GM12878 (cell line): ENCODE measurements at regions not wholly inside any gene's neighbourhood (a gene's known extent, or its start where the extent isn't known, plus 50 kb on each side); places are given as distances from the start of the nearest gene placed in this dataset.

Experiments used
- EED ChIP-seq: sonication (generic); IDR thresholded peaks from 2 replicates; pipeline ENCODE4 v1.6.1; 2016; ENCODE audit warnings: antibody characterized with exemption, low read depth
- MTA3 ChIP-seq: IDR thresholded peaks from 2 replicates; pipeline ENCODE4 v1.6.1; 2012; ENCODE audit warnings: low read length, inconsistent platforms, borderline replicate concordance
- RCOR1 ChIP-seq: conservative IDR thresholded peaks from 2 replicates; pipeline ENCODE4 v1.6.1; 2012; ENCODE audit warnings: low read depth, low read length, improper control_type of control experiment
- SPI1 ChIP-seq: IDR thresholded peaks from 2 replicates; pipeline ENCODE4 v1.6.1; 2011; ENCODE audit warnings: low read depth, mild to moderate bottlenecking, low read length, moderate library complexity, borderline replicate concordance; ENCODE audit not compliant: insufficient read depth
- STAT3 ChIP-seq: IDR thresholded peaks from 2 replicates; pipeline ENCODE4 v1.6.1; 2011; ENCODE audit warnings: low read depth, low read length, improper control_type of control experiment
- TF ChIP-seq, protein P1 (sequence below): fragments of 450-650 bp; IDR thresholded peaks from 2 replicates; pipeline ENCODE4 v1.6.1; 2018; ENCODE audit warnings: borderline replicate concordance, mild to moderate bottlenecking; ENCODE audit not compliant: partially characterized antibody
- TF ChIP-seq, protein P2 (sequence below): fragments of 450-650 bp; IDR thresholded peaks from 2 replicates; pipeline ENCODE4 v1.6.1; 2017; ENCODE audit warnings: mild to moderate bottlenecking, moderate library complexity
- TF ChIP-seq, protein P3 (sequence below): IDR thresholded peaks from 2 replicates; pipeline ENCODE4 v1.6.1; 2012; ENCODE audit warnings: low read depth, low read length, improper control_type of control experiment
- TF ChIP-seq, protein P4 (sequence below): fragments of 450-650 bp; IDR thresholded peaks from 2 replicates; pipeline ENCODE4 v1.6.1; 2016; ENCODE audit warnings: mild to moderate bottlenecking, moderate library complexity, borderline replicate concordance

DNA sequence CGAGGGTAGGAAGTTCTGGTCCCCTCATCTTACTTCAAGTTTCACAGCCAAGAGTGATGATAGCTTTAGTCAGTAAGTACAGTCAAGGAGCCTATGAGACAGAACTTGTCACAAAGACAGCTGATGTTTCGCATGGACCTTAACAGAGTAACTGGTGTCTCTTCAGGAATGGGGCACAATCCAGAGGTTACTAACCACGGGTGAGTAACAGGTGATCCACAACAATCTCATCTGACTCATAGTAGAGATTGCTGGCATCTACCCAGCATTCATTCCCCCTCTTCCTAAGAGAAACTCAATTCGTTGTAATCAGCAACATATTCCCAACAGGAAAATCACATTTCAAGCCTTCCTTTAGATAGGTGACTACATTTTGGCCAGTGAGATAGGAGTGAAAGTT lies 126.7 kb downstream of the SNX18 start (continued):
- TF ChIP-seq, protein P1, sequence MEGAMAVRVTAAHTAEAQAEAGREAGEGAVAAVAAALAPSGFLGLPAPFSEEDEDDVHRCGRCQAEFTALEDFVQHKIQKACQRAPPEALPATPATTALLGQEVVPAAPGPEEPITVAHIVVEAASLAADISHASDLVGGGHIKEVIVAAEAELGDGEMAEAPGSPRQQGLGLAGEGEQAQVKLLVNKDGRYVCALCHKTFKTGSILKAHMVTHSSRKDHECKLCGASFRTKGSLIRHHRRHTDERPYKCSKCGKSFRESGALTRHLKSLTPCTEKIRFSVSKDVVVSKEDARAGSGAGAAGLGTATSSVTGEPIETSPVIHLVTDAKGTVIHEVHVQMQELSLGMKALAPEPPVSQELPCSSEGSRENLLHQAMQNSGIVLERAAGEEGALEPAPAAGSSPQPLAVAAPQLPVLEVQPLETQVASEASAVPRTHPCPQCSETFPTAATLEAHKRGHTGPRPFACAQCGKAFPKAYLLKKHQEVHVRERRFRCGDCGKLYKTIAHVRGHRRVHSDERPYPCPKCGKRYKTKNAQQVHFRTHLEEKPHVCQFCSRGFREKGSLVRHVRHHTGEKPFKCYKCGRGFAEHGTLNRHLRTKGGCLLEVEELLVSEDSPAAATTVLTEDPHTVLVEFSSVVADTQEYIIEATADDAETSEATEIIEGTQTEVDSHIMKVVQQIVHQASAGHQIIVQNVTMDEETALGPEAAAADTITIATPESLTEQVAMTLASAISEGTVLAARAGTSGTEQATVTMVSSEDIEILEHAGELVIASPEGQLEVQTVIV, result no peak
- no peak for TF ChIP-seq RCOR1
- TF ChIP-seq EED, result no peak
- TF ChIP-seq, protein P2, sequence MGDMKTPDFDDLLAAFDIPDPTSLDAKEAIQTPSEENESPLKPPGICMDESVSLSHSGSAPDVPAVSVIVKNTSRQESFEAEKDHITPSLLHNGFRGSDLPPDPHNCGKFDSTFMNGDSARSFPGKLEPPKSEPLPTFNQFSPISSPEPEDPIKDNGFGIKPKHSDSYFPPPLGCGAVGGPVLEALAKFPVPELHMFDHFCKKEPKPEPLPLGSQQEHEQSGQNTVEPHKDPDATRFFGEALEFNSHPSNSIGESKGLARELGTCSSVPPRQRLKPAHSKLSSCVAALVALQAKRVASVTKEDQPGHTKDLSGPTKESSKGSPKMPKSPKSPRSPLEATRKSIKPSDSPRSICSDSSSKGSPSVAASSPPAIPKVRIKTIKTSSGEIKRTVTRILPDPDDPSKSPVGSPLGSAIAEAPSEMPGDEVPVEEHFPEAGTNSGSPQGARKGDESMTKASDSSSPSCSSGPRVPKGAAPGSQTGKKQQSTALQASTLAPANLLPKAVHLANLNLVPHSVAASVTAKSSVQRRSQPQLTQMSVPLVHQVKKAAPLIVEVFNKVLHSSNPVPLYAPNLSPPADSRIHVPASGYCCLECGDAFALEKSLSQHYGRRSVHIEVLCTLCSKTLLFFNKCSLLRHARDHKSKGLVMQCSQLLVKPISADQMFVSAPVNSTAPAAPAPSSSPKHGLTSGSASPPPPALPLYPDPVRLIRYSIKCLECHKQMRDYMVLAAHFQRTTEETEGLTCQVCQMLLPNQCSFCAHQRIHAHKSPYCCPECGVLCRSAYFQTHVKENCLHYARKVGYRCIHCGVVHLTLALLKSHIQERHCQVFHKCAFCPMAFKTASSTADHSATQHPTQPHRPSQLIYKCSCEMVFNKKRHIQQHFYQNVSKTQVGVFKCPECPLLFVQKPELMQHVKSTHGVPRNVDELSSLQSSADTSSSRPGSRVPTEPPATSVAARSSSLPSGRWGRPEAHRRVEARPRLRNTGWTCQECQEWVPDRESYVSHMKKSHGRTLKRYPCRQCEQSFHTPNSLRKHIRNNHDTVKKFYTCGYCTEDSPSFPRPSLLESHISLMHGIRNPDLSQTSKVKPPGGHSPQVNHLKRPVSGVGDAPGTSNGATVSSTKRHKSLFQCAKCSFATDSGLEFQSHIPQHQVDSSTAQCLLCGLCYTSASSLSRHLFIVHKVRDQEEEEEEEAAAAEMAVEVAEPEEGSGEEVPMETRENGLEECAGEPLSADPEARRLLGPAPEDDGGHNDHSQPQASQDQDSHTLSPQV, result no peak
- TF ChIP-seq, protein P3, sequence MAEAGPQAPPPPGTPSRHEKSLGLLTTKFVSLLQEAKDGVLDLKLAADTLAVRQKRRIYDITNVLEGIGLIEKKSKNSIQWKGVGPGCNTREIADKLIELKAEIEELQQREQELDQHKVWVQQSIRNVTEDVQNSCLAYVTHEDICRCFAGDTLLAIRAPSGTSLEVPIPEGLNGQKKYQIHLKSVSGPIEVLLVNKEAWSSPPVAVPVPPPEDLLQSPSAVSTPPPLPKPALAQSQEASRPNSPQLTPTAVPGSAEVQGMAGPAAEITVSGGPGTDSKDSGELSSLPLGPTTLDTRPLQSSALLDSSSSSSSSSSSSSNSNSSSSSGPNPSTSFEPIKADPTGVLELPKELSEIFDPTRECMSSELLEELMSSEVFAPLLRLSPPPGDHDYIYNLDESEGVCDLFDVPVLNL, result no peak
- no peak for TF ChIP-seq SPI1
- TF ChIP-seq, protein P4, sequence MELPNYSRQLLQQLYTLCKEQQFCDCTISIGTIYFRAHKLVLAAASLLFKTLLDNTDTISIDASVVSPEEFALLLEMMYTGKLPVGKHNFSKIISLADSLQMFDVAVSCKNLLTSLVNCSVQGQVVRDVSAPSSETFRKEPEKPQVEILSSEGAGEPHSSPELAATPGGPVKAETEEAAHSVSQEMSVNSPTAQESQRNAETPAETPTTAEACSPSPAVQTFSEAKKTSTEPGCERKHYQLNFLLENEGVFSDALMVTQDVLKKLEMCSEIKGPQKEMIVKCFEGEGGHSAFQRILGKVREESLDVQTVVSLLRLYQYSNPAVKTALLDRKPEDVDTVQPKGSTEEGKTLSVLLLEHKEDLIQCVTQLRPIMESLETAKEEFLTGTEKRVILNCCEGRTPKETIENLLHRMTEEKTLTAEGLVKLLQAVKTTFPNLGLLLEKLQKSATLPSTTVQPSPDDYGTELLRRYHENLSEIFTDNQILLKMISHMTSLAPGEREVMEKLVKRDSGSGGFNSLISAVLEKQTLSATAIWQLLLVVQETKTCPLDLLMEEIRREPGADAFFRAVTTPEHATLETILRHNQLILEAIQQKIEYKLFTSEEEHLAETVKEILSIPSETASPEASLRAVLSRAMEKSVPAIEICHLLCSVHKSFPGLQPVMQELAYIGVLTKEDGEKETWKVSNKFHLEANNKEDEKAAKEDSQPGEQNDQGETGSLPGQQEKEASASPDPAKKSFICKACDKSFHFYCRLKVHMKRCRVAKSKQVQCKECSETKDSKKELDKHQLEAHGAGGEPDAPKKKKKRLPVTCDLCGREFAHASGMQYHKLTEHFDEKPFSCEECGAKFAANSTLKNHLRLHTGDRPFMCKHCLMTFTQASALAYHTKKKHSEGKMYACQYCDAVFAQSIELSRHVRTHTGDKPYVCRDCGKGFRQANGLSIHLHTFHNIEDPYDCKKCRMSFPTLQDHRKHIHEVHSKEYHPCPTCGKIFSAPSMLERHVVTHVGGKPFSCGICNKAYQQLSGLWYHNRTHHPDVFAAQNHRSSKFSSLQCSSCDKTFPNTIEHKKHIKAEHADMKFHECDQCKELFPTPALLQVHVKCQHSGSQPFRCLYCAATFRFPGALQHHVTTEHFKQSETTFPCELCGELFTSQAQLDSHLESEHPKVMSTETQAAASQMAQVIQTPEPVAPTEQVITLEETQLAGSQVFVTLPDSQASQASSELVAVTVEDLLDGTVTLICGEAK, result no peak
- no peak for TF ChIP-seq MTA3
- no peak for TF ChIP-seq STAT3
